HG03060 (cell line): ENCODE measurements at regions not wholly inside any gene's neighbourhood (a gene's known extent, or its start where the extent isn't known, plus 50 kb on each side); places are given as distances from the start of the nearest gene placed in this dataset.

Experiments used
- ATAC-seq: cut with Tn5 transposase; IDR thresholded peaks from one replicate; pipeline ENCODE4 v1.9.1; 2021; ENCODE audit warnings: low read depth, moderate number of reproducible peaks; ENCODE audit not compliant: unreplicated experiment

DNA sequence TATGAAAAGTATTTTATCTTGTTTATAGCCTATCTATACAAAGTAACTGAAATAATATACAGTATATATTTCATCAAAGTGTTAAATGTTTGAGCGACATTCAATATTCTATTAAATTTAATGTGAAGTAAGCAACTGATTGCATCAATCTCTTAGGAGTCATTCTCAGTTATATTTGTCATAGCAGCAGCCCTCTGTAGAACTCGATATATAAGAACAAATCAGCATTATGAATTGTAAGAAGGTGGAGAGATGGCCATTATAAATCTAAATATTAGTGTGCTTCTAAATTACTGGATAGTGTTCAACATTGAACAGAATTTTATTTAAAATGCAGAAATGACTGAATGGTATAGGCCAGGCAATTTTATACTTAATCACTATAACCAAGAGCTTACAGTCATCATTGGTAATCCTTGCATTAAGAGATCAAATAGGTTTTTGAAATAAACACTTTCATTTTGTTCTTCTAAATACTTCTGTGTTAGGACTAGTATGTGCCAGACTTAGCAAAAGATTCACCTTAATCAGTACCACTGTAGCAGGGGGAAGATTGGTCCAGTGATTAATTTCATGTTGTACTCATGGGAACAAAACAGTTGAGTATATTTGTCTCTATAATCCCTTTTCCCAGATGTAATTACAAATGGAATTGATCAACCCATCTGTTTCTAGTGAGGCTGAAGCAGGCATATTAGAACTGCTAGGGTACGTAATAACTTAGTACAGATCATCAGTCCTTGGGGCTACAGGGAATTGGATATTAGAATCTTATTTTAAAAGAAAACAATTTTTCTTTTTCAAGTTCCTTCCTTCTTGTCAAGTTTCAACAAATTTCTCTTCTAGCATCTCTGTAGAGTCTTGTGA, 108.3 kb upstream of the TYRP1 start:
- no peak for ATAC-seq

DNA sequence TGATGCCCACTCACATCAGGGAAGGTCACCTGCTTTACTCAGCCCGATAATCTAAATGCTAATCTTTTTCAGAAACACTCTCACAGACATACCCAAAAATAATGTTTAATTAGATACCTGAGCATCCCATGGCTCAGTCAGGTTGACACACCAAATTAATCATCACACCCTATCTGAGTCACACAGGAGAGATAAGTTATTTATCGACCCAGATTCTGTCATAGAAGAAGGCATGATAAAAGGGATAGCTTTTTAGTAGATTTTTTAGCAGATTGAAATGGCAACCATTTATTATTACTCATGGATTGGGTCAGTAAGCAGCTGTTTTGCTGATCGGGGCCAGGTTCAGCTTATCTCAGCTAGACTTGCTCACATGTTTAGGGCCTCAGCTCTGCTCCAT, 97.8 kb upstream of the TYRP1 start:
- no peak for ATAC-seq

DNA sequence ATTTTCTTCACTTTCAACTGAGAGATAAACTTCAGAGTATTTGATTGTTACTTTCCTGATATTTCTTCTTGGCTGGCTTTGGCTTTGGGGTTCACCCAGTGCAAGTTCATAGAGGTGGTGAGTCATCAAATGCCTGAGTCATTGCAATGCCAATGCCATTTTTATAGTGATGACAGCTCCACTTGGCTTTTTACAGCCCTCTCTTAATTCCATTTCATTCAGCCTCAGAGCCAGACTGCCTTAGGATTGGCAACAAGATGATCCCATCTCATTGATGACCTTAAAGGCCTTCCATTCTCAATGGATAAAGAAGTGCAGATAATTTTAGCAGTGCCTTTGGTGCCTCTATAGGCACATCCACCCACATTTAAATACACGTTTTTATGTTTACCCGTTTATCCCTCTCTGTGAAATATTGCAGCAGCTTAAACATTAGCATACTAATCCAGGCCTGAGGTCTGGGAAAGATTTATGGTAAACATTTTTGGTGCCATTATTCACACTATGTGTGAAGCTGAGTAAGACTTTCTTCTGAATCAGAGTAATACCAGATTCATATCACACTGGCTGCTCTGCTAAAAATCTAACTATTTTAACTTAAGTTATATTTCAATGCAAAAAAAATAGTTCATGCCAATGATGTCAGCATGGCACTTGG, 88.9 kb upstream of the TYRP1 start:
- no peak for ATAC-seq

- ATAC-seq: no peak
Measured at GRCh38 chr9:12612211-12612770, 80.9 kb upstream of the TYRP1 start.

- ATAC-seq: no peak
Measured at GRCh38 chr9:12613071-12613470, 80.1 kb upstream of the TYRP1 start.

DNA sequence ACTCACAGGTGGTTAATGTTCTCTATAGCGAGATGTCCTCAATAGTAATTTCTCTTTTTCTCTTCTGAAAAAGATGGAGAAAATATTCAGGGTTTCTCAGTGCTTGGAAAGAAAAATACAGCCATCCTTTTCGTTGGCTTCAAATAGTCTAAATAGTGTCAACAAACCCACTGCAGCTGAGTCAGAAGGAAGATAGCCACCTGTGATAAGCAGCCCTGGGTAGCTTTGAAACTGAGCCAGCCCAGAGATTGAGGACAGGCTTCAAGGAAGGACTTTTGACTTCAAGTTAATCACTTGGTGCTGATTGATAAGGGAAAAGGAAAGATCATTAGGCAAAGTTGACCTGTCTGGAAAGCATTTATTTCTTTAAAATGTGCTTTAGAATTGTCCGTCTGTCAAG, 78.7 kb upstream of the TYRP1 start:
- ATAC-seq: no peak

- ATAC-seq: no peak
Measured at GRCh38 chr9:12618956-12619355, 74.2 kb upstream of the TYRP1 start.

DNA sequence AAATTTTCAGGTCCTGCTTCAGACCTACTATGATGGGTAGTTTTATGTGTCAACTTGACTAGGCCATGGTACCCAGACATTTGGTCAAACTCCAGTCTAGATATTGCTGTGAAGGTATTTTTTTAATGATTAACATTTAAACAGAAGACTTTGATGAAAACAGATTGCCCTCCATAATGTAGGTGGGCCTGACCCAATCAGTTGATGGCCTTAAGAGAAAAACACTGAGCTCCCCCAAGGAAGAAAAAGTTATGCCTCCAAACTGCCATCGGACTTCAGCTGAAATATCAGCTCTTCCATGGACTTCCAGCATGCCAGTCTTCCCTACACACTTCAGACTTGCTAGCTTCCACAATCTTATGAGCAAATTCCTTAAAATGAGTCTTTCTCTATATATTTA, 67.3 kb upstream of the TYRP1 start:
- ATAC-seq: no peak

DNA sequence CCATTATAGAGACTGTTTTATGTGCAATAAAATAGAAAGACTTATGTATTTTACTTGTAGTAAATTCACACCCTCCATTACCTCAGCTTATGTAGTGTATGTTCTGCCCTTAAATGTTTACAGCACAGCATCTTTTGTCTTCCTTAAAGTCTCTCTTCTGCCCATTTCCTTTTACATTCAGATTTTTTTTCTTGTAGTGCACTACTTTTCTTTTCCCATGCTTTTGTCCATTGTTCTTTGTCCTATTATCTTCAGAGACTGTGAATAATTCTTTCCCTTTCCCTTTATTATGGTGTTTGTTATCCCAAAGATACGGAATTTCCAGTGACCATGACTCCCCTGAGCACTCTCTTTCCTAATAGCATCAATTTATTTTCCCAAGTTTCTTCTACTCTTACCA, 66.1 kb upstream of the TYRP1 start:
- ATAC-seq: no peak

DNA sequence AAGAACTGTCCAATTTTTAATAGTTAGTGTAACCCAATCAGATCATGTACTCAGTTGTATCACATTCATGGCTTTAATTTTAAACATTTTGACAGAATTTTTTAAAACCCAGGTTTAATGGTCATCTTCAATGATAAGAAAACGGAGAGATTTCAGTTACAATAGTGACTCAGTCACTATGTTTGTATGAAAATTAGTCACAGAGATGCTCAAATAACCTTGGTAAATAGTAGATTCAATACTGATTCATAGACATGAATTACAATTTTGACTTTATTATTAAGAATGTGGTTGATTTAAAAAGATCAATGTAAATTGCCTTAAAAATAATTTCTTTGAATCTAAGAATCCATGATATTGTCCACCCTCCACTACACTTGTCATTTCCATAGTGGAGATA, 64.6 kb upstream of the TYRP1 start:
- ATAC-seq: no peak

- no peak for ATAC-seq
Measured at GRCh38 chr9:12629067-12629466, 64.1 kb upstream of the TYRP1 start.

DNA sequence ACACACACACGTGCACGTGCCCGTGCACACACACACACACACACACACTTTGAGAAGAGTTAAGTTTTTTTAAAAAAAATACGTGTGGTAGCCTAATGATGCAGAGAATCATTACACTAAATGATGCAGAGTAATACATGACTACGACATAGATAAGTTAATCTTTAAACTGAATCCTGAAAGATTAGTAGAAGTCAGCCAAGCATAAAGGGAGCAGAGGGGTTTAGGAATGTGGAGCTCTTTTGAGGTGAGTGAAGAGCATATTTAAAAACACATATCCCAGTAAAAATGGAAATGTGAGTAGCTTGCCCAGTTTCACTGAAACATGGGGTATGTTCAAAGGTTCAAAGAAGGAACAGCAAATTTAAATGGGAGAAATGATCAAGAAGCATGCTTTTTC, 61.3 kb upstream of the TYRP1 start:
- ATAC-seq: no peak

- ATAC-seq: no peak
Measured at GRCh38 chr9:12633016-12633765, 60.0 kb upstream of the TYRP1 start.

GRCh38 chr9:12640016-12640587, 53.1 kb upstream of the TYRP1 start:
- ATAC-seq: no peak

GRCh38 chr9:12640866-12641636, 52.1 kb upstream of the TYRP1 start:
- ATAC-seq: no peak
